DMS114 treated with DMSO at 0.1 percent for 48 hours (cell line): ENCODE measurements at regions not wholly inside any gene's neighbourhood (a gene's known extent, or its start where the extent isn't known, plus 50 kb on each side); places are given as distances from the start of the nearest gene placed in this dataset.
"Not testable (repeated sequence)": the region's sequence is repeated elsewhere in the genome, so short reads cannot be mapped to it uniquely, and the experiment has no call there.

Experiments used
- DNase-seq: peaks from one replicate; lab custom pipeline; 2025; ENCODE audit not compliant: unreplicated experiment; lab: John Stamatoyannopoulos, UW

DNA sequence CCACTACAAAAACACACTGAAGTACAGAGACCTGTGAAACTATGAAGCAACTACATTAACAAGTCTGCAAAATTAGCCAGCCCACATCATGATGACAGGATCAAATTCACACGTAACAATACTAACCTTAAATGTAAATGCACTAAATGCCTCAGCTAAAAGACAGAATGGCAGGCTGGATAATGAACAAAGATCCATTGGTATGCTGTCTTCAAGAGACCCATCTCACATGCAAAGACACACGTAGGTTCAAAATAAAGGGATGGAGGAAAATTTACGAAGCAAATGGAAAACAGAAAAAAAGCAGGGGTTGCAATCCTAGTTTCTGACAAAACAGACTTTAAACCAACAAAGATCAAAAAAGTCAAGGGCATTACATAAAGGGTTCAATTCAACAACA is 120.1 kb upstream of the OSTN start:
- DNase-seq: not testable (repeated sequence)

DNA sequence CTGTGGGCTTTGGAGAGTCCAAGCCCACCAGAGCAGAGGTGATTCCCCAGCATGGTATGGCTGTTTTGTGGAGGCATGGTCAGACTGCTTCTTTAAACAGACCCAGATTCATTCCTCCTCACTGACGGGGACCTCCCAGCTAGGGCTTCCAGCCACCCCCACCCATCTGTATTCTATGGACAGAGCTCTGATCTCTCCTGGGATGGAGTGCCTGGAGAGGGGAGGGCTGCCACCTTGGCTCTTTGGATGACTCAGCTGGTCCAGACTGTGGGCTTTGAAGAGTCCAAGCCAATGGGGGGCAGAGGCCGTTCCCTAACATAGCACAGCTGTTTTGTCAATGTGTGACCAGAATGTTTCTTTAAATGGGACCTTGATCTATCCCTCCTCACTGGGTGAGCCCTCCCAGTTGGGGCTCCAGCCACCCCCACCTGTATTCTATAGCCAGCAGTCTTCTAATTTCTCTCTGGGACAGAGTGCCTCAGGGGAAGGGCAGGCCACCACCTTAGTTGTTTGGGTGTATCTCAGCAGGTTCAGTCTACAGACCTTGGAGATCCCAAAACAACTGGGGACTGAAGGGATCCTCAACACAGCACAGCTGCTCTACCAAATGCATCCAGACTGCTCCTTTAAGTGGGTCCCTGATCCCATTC is 122.0 kb upstream of the OSTN start:
- DNase-seq: no peak

DNA sequence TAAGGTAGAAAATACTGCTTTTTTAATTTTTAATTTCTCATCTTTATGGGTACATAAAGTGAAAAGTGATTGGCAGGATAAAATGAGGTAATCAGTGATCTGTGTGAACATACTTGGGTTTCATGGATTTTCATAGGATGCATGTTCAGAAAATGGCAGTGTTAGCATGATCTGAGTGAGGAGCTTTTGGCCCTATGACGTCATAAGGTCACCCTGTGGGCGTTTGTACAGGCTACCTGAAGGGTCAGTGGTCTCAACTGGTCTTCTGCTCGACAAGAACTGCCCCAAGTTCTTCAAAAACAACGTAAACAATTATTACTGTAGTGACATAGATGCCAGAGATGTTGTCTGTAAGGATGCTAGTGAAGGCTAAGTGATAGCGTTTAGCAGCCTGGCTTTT is 124.5 kb upstream of the OSTN start:
- no peak for DNase-seq

DNA sequence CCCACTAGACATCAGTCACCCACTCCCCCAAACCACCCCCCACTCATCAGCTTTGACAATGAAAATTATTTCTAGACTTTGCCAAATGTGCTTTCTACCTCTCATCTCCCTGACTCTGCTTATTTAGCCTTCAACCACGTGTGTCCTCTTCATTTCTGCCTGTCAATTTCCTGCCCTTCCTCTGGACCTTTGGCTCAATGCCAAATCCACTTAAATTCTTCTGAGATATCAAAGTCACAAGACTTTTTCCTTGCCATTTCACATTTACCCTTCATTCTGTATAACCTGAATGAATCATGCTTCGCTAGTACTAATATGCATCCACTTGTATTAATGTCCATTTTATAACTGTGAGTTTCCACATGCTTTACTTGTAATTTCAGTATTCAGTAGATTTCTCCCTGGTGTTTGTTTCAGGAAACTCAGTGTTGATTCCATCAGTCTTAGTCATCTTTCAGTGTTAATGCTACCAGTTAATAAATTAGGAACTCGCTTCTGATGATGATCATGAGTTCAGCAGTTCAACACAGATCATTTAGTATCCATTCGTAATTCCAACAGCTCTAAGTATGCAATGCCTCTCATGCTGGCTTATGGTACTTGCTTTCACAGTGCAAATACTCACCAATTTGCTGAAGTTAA is 128.2 kb upstream of the OSTN start:
- no peak for DNase-seq

DNA sequence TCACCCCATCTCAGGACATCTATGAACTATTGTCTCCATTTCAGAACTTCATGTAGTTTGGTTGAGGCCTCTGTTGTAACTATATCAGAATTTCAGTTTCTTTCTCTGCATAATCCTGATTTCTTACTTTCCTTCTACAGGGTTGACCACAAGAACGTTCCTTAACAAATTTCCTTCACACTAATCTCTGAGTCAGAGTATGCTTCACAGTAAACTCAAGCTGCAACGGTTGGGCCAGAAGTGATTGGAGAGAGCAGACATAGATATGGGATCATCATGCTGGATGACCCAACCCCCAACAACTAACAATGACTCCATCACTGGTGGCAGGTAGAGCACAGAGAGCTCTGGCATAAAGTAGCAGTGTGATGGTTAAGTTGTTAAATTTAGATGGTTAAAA is 128.8 kb upstream of the OSTN start:
- DNase-seq: no peak

DNA sequence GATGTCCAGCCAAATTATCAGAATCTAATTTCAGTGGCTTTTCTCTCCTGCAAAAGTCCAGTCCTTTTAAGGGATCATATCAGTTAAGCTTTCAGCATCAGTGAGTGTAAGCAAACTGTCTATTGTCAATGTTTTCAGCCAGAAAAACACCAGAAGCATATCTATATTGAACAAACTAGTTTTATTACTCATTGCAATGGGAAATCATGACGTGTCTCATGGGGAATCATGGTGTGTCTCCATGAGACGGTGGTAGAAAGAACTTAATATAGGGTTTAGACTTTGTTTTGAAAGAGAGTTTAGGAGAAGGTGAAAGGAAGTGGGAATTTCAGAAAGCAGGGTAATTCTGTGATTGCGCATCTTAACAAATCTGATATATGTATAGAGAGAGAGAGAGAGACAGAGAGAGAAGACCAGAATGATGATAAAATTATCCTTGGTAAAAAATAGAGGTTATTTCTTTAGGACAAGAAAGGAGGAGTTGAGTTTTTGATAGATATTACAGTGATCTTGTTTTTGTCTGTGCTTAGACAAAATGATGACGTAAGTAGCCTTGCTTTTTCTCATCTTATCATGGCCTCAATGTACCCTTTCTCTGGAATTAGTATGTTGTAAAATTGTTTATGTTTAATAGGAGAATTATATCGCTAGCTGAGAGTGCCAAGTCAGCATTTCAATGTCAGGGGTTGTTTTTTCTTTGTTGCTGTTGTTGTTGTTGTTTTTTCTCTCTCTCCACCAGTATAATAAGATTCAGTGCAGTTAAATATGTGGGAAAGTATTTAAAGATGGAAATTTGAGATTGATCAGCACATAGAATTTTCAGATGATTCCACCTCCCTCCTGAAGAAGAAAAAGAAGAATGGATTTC is 129.9 kb upstream of the OSTN start:
- no peak for DNase-seq

DNA sequence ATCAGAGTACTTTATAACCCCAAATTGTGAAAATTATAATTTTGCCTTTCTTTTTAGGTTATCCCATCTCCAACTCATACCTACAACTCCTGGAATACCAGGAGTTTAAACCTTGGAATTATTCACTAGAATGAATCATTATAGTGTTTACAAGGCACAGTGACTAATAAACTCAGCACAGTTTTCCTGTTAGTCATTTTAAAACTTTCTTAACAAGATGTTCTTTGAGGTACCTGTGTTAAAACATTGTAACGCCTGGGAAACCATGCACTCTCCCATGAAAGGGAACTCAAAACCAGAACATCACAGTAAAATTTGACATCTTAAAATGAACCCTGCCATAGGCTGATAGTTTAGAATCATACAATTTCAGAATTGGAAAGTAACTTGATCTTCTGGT is 132.4 kb upstream of the OSTN start:
- DNase-seq: no peak

DNA sequence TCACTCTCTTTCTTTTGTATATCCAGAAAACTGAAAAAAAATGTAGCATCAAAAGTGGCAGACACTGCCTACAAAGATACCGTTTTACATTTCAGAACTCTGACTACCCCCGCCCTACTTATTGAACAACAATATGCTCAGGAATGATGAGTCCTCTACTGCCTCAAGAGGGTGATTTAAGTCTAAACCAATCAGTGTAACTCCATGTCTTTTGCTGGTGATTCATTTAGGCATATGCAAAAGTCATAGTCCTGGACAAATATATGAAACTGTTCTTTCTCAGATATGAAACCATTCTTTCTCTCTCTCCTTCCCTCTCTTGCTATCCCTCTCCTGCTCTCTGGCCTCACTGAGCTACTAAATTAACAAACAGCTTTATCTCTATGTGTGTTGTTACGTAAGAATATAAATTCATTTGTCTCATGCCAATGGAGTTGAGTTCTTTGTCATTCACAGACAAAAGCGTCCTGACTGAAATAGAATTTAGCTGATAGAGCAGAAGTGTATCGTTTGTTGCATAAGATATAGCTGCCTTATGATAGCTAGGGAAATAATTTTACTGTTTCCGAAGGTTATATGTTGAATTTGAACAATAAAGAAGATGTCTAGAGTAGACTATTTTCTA is 133.7 kb upstream of the OSTN start:
- no peak for DNase-seq

DNA sequence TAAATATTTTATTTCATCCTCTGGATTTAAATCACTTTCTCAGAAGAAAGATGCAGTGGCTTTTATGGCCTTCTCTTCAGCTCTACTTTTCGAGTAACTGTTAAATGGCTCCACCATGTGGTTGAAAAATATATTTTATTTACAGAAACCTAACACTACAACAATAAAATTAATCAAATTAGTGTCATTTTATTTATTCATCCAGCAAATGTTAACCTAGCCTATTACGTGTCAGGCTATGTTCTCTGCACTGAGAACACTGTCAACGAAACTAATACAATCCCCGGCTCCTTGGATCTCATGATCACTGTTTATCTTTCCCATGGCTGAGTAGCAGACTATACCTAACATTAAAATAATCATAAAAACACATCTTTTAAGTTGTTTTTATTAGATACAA is 148.0 kb upstream of the OSTN start:
- peak; percentile 5 for DNase-seq

DNA sequence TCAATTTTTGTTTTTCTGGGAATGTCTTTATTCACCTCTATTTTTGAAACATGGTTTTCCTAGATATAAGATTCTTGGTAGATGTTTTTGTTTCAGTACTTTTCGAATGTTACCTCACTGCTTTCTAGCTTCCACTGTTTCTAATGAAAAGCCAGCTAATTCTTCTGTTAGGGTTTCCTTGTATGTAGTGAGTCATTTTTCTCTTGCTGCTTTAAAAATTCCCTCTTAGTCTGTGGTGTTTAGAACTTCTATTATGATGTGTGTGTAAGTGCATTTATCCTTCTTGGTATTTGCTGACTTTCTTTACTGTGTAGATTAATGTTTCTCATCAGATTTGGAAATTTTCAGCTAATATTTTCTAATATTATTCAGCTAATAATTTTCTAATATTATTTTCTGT is 151.1 kb upstream of the OSTN start:
- no peak for DNase-seq

DNA sequence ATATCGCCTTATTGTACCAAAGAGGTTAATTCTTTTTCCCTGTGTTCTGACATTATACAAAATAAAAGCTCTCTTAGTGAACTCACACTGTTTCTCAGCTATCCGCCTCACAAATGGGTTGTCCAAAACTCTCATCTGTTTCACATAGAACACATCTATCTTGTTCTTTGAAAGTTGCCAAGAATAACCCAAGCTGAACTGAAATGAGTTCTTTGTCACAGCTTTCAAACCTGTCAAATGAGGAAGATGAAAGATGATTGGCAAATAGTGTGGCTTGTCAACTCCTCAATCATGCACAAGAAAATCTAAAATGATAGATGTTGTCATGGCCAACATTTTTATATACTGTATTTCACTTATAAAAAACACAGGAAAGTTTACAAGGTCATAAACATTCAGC is 168.1 kb upstream of the OSTN start:
- no peak for DNase-seq

DNA sequence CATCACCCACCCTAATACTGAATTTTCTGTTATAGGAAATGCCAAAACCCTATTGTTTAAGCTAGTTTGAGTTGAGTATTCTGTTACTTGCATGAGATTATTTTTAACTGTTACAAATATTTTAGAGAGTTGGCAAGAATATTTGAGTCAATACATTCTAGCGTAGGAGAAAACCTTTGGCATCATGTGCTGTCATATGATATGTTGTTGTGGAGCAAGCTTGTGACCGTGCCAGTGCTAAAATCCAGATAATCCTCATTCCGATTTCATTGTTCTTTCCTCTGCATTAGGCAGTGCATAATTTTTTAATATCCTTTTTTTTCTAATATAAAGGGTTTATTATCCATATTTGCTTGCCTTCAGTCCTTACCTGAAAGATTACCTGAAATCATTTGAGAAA is 168.0 kb upstream of the GMNC start:
- no peak for DNase-seq

DNA sequence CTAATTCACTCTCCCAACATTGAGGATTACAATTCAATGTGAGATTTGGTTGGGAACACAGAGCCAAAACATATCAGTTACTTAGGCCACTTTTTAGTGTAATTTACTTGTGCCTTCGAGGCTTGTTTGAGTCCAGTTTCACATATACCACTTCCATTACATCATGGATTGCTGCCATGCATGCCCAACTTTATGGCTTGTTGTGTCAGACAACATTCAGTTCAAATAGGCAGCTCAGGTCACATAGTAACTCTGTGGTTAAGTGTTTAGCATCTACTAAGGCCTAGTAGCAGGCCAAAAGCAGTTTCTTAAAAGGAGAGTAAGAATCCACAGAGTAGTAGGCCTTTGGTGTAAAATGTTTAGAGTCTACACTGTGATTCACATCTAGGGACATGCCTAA is 164.3 kb upstream of the GMNC start:
- DNase-seq: no peak

DNA sequence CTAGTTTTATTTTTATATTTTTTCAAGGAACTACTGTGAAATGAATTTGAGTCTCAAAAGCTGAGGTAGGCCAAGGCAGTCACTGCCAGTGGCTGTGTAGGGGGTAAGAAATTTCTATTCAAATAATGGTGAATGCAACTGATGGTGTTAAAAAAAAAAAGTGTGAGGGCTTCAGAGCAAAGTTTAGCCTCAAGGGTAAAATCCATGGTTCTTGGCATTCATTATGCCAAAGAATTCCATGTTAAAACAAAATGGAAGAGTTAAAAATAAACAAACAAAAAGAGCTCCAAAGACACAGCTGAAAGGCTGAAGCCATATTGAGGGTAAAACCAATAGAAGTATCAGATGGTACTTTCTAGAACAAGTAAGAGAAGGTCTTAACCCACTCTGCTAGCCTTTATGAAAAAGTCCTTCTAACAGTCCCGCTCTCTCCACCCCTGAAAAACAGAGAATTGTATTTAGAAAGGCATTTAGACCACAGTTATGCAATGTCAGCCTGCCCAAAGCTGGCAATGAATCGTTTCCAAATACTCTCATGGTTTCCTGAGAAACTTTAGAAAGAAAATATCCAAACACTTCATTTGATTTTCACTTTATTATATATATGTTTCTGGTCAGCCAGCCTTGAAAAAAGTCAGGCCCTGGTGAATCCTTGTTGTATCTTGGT is 158.4 kb upstream of the GMNC start:
- DNase-seq: no peak

DNA sequence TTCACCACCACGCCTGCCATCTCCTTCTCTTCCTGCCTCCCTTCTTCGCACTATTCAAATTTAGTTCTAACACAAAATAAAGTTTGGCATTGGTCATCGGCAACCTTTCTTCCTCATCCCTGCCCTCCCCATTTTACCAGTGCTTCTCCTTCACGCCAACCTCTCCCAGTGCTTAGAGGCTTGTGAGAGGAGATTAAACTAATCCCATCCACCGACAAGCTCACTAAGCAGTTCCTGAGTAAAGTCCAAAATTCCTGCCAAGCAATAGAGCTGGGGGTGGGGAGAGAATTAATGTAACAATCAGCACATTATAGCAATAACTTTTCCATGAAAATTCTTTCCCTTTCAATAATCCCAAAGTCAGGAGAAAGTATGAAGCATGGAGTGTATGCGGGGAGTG is 157.4 kb upstream of the GMNC start:
- no peak for DNase-seq

DNA sequence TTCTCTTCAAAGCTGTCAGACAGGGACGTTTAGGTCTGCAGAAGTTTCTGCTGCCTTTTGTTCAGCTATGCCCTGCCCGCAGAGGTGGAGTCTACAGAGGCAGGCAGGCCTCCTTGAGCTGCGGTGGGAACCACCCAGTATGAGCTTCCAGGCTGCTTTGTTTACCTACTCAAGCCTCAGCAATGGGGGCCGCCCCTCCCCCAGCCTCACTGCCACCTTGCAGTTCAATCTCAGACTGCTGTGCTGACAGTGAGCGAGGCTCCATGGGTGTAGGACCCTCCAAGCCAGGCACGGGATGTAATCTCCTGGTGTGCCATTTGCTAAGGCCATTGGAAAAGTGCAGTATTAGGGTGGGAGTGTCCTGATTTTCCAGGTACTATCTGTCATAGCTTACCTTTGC is 153.5 kb upstream of the GMNC start:
- not testable (repeated sequence) for DNase-seq

DNA sequence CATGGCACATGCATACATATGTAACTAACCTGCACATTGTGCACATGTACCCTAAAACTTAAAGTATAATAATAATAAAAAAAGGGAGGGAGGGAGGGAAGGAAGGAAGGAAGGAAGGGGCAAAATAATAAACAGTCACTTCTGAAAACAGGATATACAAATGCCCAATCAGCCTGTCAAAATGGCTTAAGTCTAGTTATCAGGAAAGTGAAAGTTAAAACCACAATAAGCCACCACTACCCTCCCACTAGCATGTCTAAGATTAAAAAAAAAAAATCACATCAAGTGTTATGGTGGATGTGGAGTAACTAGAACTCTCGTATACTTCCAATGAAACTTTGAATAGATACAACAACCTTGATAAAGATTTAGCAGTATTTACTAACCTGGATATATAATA is 145.6 kb upstream of the GMNC start:
- no peak for DNase-seq

DNA sequence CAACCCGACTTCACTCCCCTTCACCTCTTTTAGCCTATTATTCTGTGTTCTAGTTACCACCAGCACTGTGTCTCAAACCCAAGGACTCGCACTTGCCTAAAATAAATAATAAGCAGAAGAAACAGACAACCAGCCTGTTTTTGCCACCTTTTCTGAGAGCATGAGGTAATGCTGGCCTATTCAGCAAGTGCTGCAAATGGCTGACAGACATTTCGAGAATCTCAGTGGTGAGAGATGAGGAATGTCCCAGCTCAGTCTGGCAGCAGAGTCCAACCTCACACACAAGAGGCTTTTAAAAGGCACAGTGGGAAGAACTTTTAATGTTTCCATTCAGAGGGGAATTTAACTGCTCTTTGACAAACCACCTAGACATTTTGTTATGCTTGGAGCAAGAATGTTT is 143.3 kb upstream of the GMNC start:
- no peak for DNase-seq

DNA sequence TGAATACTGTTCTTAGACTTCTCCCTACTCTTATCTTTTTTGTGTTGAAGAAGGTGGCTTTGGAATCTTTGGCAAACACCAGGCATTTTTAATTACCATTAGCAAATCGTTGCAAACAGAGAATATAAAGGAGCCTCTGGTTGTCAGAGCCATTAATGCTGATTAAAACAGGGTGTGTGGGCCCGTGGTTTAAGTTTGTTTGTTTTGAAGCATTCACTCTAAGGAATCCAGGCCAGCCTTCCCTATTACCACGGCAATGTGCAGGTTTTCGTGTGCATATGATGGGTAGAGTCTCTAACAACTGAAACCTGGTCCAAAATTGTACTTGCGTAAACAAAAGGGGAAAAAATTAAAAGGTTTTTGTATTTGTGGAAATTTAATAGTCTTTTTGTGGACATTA is 141.2 kb upstream of the GMNC start:
- DNase-seq: no peak

DNA sequence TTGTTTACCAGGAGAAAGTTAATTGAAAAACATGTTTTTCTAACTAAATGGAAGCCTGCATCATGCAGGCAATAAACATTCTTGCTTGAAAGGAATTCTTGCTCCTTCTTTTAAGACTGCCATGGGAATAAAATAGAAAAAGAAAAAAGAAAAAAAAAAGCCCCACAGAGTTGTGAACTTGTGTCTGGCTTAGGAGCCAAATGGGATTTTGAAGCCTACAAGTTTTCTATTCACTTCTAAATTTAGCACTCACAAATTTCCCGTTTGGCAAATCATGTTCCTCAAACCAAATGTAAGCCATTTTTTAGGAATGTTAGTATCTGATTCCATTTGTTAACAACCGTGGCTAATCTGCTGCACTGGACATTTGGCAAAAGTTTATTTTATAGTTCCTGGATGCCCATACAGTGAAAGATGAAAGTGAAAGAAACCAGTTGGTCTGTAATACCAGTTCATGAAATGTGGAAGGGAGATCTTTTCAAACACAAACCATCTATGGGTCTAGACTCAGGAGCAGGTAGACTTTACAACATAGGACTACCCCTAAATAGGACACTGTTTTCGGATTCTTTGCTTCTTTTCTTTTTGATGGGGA is 133.8 kb upstream of the GMNC start:
- no peak for DNase-seq

DNA sequence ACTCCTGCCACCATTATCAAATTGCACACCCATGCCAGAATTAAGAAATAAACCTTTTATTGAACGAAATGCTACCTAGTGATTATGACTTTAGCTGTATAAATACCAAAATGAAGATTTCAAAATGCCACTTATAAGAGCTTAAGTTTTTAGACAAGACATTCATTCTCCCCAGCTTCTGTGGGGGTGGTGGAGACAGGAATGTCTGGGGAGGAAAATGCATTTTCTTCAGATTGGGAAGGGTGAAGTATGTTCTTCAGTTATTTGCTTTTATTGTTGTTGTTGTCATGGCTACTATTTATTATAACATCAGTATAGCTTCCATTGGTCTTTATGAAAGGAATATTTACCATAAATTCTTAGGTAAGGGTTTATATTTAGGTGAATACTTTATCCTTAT is 132.7 kb upstream of the GMNC start:
- no peak for DNase-seq
